Hematopoietic multipotent progenitor cell treated with erythropoietin and hydrocortisone succinate and interleukin-3 and kit ligand, for 8 days (in vitro differentiated cells): ENCODE measurements at regions not wholly inside any gene's neighbourhood (a gene's known extent, or its start where the extent isn't known, plus 50 kb on each side); places are given as distances from the start of the nearest gene placed in this dataset.

Experiments used
- DNase-seq: peaks from one replicate; pipeline ENCODE4 v3.0.0-alpha.2; 2015

- DNase-seq = no peak
Measured at GRCh38 chr5:125584140-125584520, 837.7 kb upstream of the ZNF608 start.

- no peak for DNase-seq
Measured at GRCh38 chr5:125587631-125588030, 835.6 kb upstream of the GRAMD2B start.

- DNase-seq = no peak
Measured at GRCh38 chr5:125592856-125593255, 830.4 kb upstream of the GRAMD2B start.

GRCh38 chr5:125595095-125595494 lies 828.1 kb upstream of the GRAMD2B start:
- DNase-seq = no peak

DNA sequence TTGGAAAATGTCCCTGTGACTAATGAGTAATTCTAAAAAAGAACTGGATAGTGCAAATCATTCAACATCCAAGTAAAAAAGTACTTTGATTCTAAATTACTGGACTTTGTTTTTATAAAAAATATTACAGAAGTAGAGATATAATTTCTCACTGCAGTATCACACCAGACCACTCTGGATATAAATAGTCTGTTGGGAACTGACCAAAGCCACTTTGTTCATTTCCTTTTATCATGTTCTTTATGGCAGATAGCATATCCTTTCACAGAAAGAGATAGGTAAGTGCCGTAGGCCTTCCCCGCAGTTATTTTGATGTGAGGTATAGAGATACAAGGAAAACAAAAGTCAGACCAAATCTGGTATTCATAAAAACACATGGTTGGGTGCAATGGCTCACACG lies 827.4 kb upstream of the GRAMD2B start:
- DNase-seq = no peak

GRCh38 chr5:125597338-125597737 lies 825.9 kb upstream of the GRAMD2B start:
- DNase-seq = no peak

DNA sequence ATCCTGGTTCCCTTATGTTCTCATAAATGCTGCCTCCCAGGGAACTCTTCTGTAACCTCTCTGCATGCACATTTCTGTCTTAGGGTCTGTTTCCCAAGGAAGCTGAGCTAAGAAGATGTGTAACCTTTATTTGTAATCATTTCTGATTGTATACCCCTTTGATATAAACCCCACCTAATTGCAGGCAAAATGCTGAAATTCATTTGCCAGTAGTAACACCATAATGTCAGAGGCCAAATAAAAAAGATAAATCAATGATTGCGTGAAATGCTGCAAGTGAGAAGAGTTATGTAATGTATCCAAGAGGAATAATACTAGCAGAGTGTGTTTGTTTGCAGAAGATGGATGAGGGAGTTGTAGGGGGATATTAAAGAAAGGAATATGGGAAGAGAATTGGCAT lies 822.6 kb upstream of the GRAMD2B start:
- no peak for DNase-seq

DNA sequence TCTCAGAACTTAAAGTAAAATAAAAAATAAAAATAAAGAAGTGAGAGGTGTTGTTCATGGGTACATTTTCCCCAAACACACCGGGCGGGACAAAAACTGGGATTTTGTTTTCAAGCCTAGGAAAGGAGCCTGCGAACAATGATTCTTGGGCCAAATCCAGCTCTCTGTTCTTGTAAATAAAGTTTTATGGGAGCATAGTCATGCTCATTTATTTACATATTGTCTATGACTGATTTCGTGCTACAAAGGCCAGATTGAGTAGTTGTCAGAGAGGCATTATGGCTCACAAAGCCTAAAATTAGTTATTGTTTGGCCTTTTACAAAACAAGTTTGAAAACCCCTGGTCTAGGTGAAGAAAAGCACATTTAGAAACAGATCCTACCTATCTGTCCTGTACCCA lies 821.0 kb upstream of the GRAMD2B start:
- DNase-seq = no peak

DNA sequence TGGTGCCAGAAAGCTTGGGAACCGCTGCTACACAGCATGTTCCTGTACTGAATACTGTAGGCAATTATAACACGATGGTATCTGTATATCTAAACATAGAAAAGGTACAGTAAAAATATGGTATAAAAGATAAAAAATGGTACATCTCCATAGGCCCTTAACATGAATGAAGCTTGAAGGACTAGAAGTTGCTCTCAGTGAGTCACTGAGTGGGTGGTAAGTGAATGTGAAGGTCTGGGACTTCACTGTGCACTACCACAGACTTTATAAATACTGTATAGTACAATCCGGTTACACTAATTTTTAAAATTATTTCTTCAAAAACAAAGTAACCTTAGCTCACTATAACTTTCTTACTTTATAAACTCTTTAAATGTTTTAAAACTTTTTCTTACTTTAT lies 819.9 kb upstream of the GRAMD2B start:
- no peak for DNase-seq

DNA sequence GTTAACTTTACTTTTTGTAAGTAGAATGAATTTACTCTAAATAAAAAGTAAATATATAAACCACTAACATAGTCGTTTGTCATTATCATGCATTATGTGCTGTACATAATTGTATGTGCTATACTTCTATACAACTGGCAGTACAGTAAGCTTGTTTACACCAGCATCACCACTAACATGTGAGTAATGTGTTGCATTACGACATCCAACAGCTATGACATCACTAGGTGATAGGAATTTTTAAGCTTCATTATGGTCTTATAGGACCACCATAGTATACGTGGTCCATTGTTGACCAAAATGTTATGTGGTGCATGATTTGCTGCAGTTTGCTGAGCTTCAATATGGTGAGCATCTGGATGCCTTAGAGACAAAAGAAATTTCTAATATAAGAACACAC lies 819.1 kb upstream of the GRAMD2B start:
- no peak for DNase-seq

- DNase-seq = no peak
Measured at GRCh38 chr5:125607018-125607417, 816.2 kb upstream of the GRAMD2B start.

GRCh38 chr5:125609011-125609410 lies 814.2 kb upstream of the GRAMD2B start:
- no peak for DNase-seq

- DNase-seq = no peak
Measured at GRCh38 chr5:125610892-125611291, 812.3 kb upstream of the GRAMD2B start.

DNA sequence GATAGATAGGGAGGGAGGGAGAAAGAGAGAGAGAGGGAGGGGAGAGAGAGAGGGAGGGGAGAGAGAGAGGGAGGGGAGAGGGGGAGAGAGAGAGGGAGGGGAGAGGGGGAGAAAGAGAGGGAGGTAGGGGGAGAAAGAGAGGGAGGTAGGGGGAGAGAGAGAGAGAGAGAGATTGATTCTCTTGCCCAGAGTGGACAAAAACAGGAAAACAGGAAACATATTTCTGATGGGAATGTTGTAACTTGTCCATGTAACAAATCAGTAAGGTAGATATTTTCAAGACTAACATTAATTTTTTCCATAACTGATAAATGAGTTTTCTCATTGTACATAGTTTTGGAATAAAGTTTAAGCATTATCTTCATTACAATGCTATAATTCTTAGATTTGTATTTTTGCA lies 811.7 kb upstream of the GRAMD2B start:
- no peak for DNase-seq

GRCh38 chr5:125612181-125612721 lies 811.0 kb upstream of the GRAMD2B start:
- no peak for DNase-seq

DNA sequence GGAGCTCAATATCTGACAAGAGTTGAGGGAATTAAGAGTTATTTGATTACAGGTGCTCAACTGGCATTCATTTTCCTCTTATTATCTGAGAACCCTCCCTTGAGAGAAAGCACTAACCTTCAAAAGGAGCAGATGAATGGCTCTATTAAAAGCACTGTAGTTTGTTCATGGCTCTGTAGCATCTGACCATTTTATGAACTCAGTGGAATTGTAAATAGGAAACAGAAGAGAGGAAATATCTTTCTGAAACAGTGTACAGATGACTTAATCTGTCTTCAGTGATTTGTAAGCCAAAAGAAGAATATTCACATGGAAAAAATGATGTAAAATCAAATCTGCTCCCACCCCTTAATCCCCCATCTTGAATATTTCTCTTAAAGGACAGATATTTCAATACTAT lies 810.4 kb upstream of the GRAMD2B start:
- DNase-seq = no peak

DNA sequence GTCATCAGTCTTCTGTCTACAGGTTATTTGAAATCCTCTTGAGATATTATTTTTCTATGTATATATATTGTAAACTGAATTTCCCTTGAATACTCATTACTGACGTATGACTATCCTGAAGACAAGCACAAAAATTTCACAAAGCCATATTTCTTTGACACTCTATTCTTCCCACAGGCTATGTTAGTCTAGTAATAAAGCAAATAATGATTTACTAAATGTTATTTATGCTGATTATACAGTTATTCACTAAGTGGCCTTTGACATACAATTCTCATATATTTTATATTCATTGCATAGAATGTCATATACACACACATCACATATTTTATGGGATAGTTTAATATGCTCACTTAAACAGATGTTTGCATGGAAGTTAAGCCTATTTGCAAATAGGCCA lies 793.0 kb upstream of the GRAMD2B start:
- DNase-seq = no peak

DNA sequence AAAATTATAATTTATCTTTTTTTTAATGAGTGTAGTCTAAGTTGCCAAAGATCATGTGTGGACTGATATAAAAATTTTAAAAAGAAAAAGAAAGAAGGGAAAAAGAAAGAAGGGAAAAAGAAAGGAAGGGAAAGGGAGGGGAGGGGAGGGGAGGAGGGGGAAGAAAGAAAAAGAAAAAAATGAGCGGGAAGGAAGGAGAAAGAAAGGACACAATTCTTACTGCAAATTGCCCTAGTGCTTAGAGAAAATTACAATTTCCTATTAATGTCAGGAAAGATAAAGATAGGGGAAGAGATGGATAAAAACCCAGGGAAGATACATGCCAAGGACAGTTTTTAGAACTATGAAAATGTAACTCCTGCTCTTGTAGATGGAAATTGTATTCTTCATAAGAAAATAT lies 789.7 kb upstream of the GRAMD2B start:
- DNase-seq = no peak

DNA sequence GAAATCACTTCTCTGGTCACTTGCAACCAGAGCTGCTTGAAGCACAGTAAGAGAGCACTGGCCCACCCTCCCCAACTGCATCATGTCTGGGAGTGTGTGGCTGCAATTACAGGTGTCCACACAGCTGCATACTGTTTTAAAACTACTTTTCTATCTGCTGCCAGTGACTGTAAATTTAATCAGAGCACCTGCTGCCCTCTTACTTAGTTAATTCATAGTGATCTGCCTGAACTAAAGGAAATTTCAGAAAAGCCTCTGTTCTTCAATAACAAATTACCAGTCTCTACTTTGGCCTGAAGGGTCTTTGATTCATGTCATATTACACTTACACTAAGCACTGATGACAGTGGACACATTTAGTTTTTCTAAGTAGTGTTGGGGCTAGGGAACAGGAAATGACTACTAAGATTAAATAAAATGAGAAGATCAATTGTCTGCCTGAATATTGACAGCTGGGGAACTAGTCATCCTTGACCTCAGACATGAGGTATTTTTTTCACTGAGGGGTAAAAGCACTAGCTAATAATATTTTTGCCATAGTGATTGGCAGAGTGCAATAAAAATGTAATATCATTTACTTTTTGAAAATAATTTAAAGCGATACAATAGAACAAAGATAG lies 788.9 kb upstream of the GRAMD2B start:
- no peak for DNase-seq

DNA sequence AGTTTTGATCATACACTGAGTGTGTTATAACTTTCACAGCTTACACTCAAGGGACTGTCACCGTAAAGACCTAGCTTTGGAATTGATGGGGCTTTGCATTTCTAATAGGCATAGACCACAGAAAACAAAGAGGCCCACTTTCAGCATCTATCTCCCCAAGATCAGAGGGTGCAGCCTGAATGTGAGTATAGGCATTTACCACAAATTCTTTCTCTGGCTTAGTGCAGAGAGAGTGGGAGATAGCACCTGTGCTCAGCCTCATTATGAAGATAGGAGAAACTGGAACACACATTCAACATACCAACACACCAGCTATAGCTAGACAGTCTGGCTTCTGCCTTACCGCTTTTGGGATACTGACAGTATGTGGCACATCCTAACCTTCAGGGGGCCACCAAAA lies 783.4 kb upstream of the GRAMD2B start:
- DNase-seq = no peak

DNA sequence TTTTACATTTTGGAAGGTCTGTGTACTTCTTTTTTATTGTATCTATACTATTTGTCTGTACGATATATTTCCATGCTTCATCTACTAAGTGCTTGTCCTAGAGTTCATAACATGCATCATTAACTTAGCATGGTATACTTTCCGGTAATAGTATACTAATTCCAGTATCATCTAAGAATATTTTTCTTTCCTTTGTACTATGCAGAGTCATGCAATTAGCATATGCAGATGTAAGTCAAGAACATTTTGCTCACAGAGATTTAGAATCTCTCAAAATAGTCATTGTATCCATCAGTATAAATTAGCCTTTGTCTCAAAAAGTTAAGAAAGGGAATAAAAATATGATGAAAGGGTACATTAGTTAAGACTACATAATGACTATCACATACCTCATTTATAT lies 770.4 kb upstream of the GRAMD2B start:
- DNase-seq = no peak

- DNase-seq = no peak
Measured at GRCh38 chr5:125654392-125654791, 768.8 kb upstream of the GRAMD2B start.

- no peak for DNase-seq
Measured at GRCh38 chr5:125655156-125655555, 768.1 kb upstream of the GRAMD2B start.

DNA sequence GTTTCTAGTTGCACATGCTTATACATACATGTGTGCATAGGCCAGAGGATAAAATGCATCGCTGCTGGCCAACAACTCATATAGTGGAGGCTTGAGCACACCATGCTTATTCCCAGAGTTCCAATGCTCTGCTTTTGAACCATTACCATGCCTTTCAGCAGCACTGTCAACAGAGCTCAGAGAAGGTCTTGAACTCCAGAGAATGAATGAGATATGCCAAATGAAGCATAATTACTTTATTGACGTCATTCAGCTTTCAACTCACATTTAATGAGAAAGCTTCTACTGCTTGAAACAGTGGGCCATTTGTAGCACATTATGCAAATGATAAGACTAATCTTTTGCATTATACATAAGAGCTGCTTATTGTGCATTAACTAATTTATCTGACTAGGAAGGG lies 765.3 kb upstream of the GRAMD2B start:
- DNase-seq = no peak

GRCh38 chr5:125659316-125660023 lies 763.7 kb upstream of the GRAMD2B start:
- DNase-seq = no peak
